Nephron progenitor cell (in vitro differentiated cells): ENCODE measurements at regions not wholly inside any gene's neighbourhood (a gene's known extent, or its start where the extent isn't known, plus 50 kb on each side); places are given as distances from the start of the nearest gene placed in this dataset.

Experiments used
- DNase-seq: peaks from one replicate; pipeline ENCODE4 v3.0.0; 2021
- H3K27ac Mint-ChIP-seq: 2 replicates; pipeline ENCODE4 v1.8.0; 2021; ENCODE audit warnings: mild to moderate bottlenecking, moderate library complexity, mixed read lengths
- H3K27me3 Mint-ChIP-seq: 2 replicates; pipeline ENCODE4 v1.8.0; 2021; ENCODE audit warnings: mild to moderate bottlenecking, low read depth, mixed read lengths; ENCODE audit not compliant: poor library complexity
- H3K36me3 Mint-ChIP-seq: 2 replicates; pipeline ENCODE4 v1.8.0; 2021; ENCODE audit warnings: low read depth, mixed read lengths
- H3K4me1 Mint-ChIP-seq: 2 replicates; pipeline ENCODE4 v1.8.0; 2021; ENCODE audit warnings: mixed read lengths
- H3K4me3 Mint-ChIP-seq: 2 replicates; pipeline ENCODE4 v1.8.0; 2021; ENCODE audit warnings: mild to moderate bottlenecking, moderate library complexity, mixed read lengths
- H3K9me3 Mint-ChIP-seq: 2 replicates; pipeline ENCODE4 v1.8.0; 2021; ENCODE audit warnings: mild to moderate bottlenecking, moderate library complexity, mixed read lengths
- TF ChIP-seq, protein P1 (sequence below): fragments of 200-600 bp; sonication (generic); IDR thresholded peaks from 2 replicates; pipeline ENCODE4 v1.5.0; 2021; ENCODE audit warnings: antibody characterized with exemption

DNA sequence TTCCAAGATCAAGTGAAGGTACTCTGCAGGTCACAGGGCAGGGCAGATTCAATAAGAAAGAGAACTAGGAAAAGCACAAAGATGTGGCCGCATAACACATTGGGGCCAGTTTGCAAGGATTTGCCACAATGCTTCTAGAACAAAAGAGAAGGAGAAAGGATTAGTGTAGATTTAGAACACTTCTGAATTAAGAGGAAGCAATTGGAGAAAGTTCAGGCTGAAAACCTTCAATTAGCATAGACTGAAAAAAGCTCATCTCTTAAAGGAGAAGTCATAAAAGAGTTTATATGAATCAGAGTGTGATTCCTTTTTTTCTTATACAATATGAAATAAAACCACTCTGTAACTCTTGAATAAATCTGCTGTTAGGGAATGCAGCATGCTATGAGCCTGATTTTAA, 215.6 kb upstream of the FAT1 start:
- no peak for DNase-seq
- Mint-ChIP-seq H3K4me1 (peaks cover 52% of the 10 kb centered on the region), H3K27ac (no peak overlapping the region), H3K27me3 (peaks cover 5% of the 10 kb centered on the region), H3K36me3 (no peaks in the 10 kb centered on the region), H3K4me3 (no peak overlapping the region), H3K9me3 (no peaks in the 10 kb centered on the region)
- TF ChIP-seq, protein P1, sequence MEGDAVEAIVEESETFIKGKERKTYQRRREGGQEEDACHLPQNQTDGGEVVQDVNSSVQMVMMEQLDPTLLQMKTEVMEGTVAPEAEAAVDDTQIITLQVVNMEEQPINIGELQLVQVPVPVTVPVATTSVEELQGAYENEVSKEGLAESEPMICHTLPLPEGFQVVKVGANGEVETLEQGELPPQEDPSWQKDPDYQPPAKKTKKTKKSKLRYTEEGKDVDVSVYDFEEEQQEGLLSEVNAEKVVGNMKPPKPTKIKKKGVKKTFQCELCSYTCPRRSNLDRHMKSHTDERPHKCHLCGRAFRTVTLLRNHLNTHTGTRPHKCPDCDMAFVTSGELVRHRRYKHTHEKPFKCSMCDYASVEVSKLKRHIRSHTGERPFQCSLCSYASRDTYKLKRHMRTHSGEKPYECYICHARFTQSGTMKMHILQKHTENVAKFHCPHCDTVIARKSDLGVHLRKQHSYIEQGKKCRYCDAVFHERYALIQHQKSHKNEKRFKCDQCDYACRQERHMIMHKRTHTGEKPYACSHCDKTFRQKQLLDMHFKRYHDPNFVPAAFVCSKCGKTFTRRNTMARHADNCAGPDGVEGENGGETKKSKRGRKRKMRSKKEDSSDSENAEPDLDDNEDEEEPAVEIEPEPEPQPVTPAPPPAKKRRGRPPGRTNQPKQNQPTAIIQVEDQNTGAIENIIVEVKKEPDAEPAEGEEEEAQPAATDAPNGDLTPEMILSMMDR = no peak

DNA sequence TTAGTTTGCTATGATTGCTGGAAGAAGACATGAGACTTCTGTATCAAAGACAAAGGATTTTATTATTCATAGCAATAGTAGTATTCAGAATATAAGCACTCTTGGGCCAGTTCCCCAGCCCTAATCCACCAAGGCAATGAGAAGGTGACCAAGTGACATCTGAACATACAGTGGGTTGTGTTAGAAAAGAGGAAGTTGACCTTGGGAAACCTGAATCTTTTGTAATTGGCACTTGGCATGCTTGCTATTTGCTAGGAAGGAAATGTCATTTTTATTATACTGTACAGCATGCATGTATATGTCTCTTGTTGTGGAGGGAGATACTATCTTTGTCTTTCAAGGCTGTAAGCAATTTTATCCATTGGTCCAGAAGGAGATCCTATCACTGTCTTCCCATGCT, 216.1 kb upstream of the FAT1 start:
- Mint-ChIP-seq H3K27ac (no peak overlapping the region), H3K27me3 (peaks cover 5% of the 10 kb centered on the region), H3K4me3 (no peak overlapping the region), H3K9me3 (no peaks in the 10 kb centered on the region), H3K4me1 (peaks cover 48% of the 10 kb centered on the region), H3K36me3 (no peaks in the 10 kb centered on the region)
- no peak for DNase-seq
- TF ChIP-seq, protein P1 = no peak

DNA sequence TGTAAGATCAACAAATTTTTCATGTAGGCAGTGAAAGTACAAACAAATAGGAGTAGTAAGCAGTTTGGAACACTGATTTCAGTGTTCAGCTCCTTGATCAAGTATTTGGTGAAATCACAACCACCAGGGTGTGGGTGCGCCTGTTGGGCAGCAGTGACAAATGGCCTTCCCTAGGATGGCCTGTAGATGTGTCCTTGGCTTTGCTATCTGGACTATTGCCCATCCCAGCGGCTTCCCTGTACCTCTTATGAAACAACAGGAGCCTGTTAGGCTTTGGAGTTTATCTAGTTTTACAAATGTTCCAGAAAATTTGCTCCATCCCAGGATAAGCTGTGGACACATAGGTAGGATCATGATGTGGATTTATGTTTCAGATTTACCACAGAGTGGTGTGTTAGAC, 216.8 kb upstream of the FAT1 start:
- DNase-seq = no peak
- peaks cover 5% of the 10 kb centered on the region for H3K27me3 Mint-ChIP-seq
- H3K9me3 Mint-ChIP-seq = no peaks in the 10 kb centered on the region
- H3K4me3 Mint-ChIP-seq = no peak overlapping the region
- H3K27ac Mint-ChIP-seq = no peak overlapping the region
- H3K36me3 Mint-ChIP-seq = no peaks in the 10 kb centered on the region
- TF ChIP-seq, protein P1 = no peak
- H3K4me1 Mint-ChIP-seq = peaks cover 42% of the 10 kb centered on the region

DNA sequence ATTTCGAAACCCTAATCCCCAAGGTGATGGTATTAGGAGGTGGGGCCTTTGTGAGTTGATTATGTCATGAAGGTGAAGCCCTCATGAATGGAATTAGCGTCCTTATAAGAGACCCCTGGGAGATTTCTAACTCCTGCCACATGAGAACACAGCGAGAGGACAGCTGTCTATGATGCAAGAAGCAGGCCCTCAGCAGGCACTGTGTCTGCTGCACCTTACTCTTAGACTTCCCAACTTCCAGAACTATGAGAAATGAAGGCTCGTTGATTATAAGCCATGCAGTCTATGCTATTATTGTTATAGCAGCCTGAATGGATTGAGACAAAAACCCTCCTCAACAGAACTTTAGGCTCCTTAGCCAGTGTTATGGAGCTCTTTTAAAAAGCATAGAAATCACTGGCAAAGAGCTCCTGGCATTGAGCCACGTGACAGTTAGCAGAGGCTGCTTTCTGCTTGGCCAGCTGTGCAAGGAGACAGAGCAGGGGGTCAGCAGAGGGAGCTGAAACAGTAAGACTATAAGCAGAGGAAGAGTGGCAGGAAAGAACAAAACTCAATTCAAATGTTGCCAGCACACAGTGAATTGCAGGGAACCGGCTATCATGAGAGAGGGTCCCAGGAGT, 219.2 kb upstream of the FAT1 start:
- Mint-ChIP-seq H3K9me3 (no peaks in the 10 kb centered on the region), H3K36me3 (no peaks in the 10 kb centered on the region), H3K27ac (peak overlapping the region; percentile 20), H3K4me3 (peak overlapping the region; percentile 10), H3K4me1 (peaks cover 34% of the 10 kb centered on the region), H3K27me3 (peaks cover 5% of the 10 kb centered on the region)
- TF ChIP-seq, protein P1 = no peak
- peak; percentile 36 for DNase-seq

DNA sequence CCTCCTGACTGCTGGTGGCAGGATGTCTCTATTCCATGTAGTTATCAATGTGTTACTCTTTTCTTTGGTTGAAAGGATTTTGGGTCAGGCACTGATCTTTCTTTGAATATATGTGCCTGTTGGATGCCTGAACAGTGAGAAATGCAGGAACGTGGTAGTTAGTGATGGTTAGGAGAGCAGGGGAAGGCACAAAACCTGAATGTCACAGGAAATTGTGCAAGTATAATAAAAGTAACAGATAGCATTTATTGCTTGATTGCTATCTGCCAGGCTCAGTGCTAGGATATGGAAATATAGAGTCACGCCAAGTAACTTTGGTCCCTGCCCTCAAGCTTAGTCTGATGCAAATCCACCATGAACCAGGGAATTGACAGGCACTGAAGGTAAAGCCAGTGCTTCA, 219.8 kb upstream of the FAT1 start:
- peaks cover 34% of the 10 kb centered on the region for H3K4me1 Mint-ChIP-seq
- peaks cover 5% of the 10 kb centered on the region for H3K27me3 Mint-ChIP-seq
- no peaks in the 10 kb centered on the region for H3K36me3 Mint-ChIP-seq
- TF ChIP-seq, protein P1 = no peak
- H3K4me3 Mint-ChIP-seq = peak overlapping the region; percentile 10
- DNase-seq = no peak
- no peaks in the 10 kb centered on the region for H3K9me3 Mint-ChIP-seq
- no peak overlapping the region for H3K27ac Mint-ChIP-seq

DNA sequence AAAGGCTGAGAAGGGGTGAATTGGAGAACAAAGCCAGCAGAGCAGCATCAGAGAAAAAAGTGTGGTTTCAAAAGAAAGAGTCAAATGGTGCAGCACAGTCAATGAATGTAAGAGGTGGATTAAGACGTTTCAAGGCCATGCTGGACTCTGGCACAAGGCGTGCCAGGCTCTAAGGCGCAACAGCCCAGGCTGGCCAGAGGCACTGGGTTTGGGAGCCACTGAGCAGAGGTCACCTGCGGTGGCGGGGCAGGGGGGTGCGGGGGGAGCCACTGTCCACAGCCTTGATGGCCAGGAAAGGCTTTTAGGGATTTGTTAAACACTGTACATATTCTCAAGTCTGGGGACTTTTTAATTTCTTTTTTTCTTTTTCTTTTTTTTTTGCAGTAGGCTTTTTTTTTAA, 222.5 kb upstream of the FAT1 start:
- Mint-ChIP-seq H3K36me3 (no peaks in the 10 kb centered on the region), H3K27me3 (peaks cover 5% of the 10 kb centered on the region), H3K9me3 (no peaks in the 10 kb centered on the region), H3K27ac (no peak overlapping the region), H3K4me3 (no peak overlapping the region), H3K4me1 (peaks cover 41% of the 10 kb centered on the region)
- DNase-seq = no peak
- TF ChIP-seq, protein P1 = no peak
